Liver (tissue), 8 donors: ENCODE measurements at regions not wholly inside any gene's neighbourhood (a gene's known extent, or its start where the extent isn't known, plus 50 kb on each side); places are given as distances from the start of the nearest gene placed in this dataset.

ENCODE experiments used
- DNase-seq: peaks from one replicate; pipeline ENCODE4 v3.0.0-alpha.2; 2017; ENCODE audit warnings: low spot score
- H3K27ac ChIP-seq, 2 donors: one replicate each; pipeline ENCODE4 v1.7.0; 2013; ENCODE audit warnings: inconsistent platforms in 2 of 2, low read length in 2 of 2, control low read depth in 1 of 2, low read depth in 1 of 2, mild to moderate bottlenecking in 1 of 2
- H3K27me3 ChIP-seq, 4 donors: one replicate each; pipeline versions ENCODE4 v1.6.1 to v1.7.0; 2013; ENCODE audit warnings: low read length in 3 of 4, inconsistent platforms in 1 of 4, mild to moderate bottlenecking in 1 of 4, moderate library complexity in 1 of 4; ENCODE audit not compliant: control insufficient read depth in 4 of 4, insufficient read depth in 4 of 4
- H3K36me3 ChIP-seq, 4 donors: one replicate each; pipeline versions ENCODE4 v1.6.1 to v1.7.0; 2013; ENCODE audit warnings: low read length in 3 of 4, mild to moderate bottlenecking in 3 of 4, low read depth in 1 of 4, moderate library complexity in 1 of 4; ENCODE audit not compliant: control insufficient read depth in 4 of 4, insufficient read depth in 3 of 4
- H3K4me1 ChIP-seq, 4 donors: one replicate each; pipeline versions ENCODE4 v1.6.1 to v1.7.0; 2013; ENCODE audit warnings: low read length in 3 of 4, mild to moderate bottlenecking in 3 of 4, moderate library complexity in 1 of 4; ENCODE audit not compliant: control insufficient read depth in 4 of 4, insufficient read depth in 4 of 4
- H3K4me3 ChIP-seq, 3 donors: one replicate each; pipeline versions ENCODE4 v1.6.1 to v1.7.0; 2013; ENCODE audit warnings: low read length in 3 of 3, control low read depth in 1 of 3, low read depth in 1 of 3, mild to moderate bottlenecking in 1 of 3
- H3K9ac ChIP-seq, 2 donors: one replicate each; pipeline ENCODE4 v1.7.0; 2013; ENCODE audit warnings: low read length in 2 of 2, mild to moderate bottlenecking in 2 of 2, moderate library complexity in 2 of 2, control low read depth in 1 of 2, low read depth in 1 of 2
- H3K9me3 ChIP-seq, 4 donors: one replicate each; pipeline versions ENCODE4 v1.6.1 to v1.7.0; 2013; ENCODE audit warnings: low read length in 3 of 4; ENCODE audit not compliant: control insufficient read depth in 4 of 4
- EGR1 ChIP-seq, 2 donors: IDR thresholded peaks; 2 replicates each; pipeline ENCODE4 v1.6.1; 2016 to 2018; ENCODE audit warnings: antibody characterized with exemption in 2 of 2, low read depth in 2 of 2
- FOXA1 ChIP-seq: IDR thresholded peaks from 2 replicates; pipeline ENCODE4 v1.6.1; 2016; ENCODE audit warnings: antibody characterized with exemption
- FOXA2 ChIP-seq: IDR thresholded peaks from 2 replicates; pipeline ENCODE4 v1.6.1; 2016; ENCODE audit warnings: antibody characterized with exemption
- GABPA ChIP-seq, 2 donors: IDR thresholded peaks in 1 of 2; conservative IDR thresholded peaks in 1 of 2; 2 replicates each; pipeline ENCODE4 v1.6.1; 2016; ENCODE audit warnings: antibody characterized with exemption in 2 of 2, mild to moderate bottlenecking in 1 of 2, moderate library complexity in 1 of 2
- HNF4A ChIP-seq, 2 donors: conservative IDR thresholded peaks; 2 replicates each; pipeline ENCODE4 v1.6.1; 2016; ENCODE audit warnings: antibody characterized with exemption in 2 of 2, mild to moderate bottlenecking in 2 of 2
- HNF4G ChIP-seq: IDR thresholded peaks from 2 replicates; pipeline ENCODE4 v1.6.1; 2016; ENCODE audit warnings: antibody characterized with exemption
- JUND ChIP-seq, 2 donors: IDR thresholded peaks; 2 replicates each; pipeline ENCODE4 v1.6.1; 2016; ENCODE audit warnings: antibody characterized with exemption in 2 of 2
- NR2F2 ChIP-seq: IDR thresholded peaks from 2 replicates; pipeline ENCODE4 v1.6.1; 2016; ENCODE audit warnings: antibody characterized with exemption
- RAD21 ChIP-seq, 2 donors: IDR thresholded peaks; 2 replicates each; pipeline ENCODE4 v1.6.1; 2016; ENCODE audit warnings: antibody characterized with exemption in 2 of 2, mild to moderate bottlenecking in 2 of 2
- RXRA ChIP-seq, 2 donors: IDR thresholded peaks; 2 replicates each; pipeline ENCODE4 v1.6.1; 2017 to 2018; ENCODE audit warnings: antibody characterized with exemption in 2 of 2, mild to moderate bottlenecking in 1 of 2
- SP1 ChIP-seq: IDR thresholded peaks from 2 replicates; pipeline ENCODE4 v1.6.1; 2018; ENCODE audit warnings: antibody characterized with exemption, mild to moderate bottlenecking
- TAF1 ChIP-seq: conservative IDR thresholded peaks from 2 replicates; pipeline ENCODE4 v1.6.1; 2016; ENCODE audit warnings: antibody characterized with exemption, mild to moderate bottlenecking
- YY1 ChIP-seq: IDR thresholded peaks from 2 replicates; pipeline ENCODE4 v1.6.1; 2016; ENCODE audit warnings: antibody characterized with exemption, mild to moderate bottlenecking
- WGBS: extraction: QIAGEN DNeasy Blood & Tissue Kit; methylation state at CpG from one replicate; pipeline ENCODE4 v1.1.7; 2013; 5-methylcytosine and 5-hydroxymethylcytosine counted together
- TF ChIP-seq, protein P1 (sequence below): IDR thresholded peaks from 2 replicates; pipeline ENCODE4 v1.6.1; 2016; ENCODE audit warnings: antibody characterized with exemption, mild to moderate bottlenecking
- TF ChIP-seq, protein P2 (sequence below): IDR thresholded peaks from 2 replicates; pipeline ENCODE4 v1.6.1; 2016; ENCODE audit warnings: antibody characterized with exemption
- TF ChIP-seq, protein P3 (sequence below): fragments of 150-350 bp; IDR thresholded peaks from 2 replicates; pipeline ENCODE4 v1.5.1; 2017; ENCODE audit warnings: improper control_type of control experiment, low read depth, low read length; ENCODE audit not compliant: missing input control
- TF ChIP-seq, protein P4 (sequence below): IDR thresholded peaks from 2 replicates; pipeline ENCODE4 v1.6.1; 2016; ENCODE audit warnings: antibody characterized with exemption
- donor health status: healthy.
- donor health status: healthy.
- donor health status: healthy.
- donor health status: healthy.
- donor health status: healthy.

DNA sequence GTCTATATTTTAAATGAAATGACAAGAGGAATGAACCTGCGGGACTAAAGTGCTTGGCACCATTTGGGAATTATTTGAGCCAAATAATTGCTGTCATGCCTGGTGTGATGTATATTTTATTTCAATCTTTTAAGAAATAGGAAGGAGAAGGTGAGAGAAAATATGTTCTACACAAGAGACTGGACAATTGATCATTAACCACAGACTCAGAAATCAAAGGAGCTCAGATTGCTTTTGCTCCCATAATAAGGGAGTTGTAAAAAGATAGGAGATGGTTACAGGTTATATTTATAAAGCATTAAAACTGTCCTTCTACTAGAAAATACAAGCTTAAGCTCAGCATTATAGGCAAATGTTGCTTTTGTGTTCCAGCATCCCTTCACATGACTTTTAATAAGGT, 515.2 kb upstream of the SULF2 start (continued):
- TF ChIP-seq, protein P1, sequence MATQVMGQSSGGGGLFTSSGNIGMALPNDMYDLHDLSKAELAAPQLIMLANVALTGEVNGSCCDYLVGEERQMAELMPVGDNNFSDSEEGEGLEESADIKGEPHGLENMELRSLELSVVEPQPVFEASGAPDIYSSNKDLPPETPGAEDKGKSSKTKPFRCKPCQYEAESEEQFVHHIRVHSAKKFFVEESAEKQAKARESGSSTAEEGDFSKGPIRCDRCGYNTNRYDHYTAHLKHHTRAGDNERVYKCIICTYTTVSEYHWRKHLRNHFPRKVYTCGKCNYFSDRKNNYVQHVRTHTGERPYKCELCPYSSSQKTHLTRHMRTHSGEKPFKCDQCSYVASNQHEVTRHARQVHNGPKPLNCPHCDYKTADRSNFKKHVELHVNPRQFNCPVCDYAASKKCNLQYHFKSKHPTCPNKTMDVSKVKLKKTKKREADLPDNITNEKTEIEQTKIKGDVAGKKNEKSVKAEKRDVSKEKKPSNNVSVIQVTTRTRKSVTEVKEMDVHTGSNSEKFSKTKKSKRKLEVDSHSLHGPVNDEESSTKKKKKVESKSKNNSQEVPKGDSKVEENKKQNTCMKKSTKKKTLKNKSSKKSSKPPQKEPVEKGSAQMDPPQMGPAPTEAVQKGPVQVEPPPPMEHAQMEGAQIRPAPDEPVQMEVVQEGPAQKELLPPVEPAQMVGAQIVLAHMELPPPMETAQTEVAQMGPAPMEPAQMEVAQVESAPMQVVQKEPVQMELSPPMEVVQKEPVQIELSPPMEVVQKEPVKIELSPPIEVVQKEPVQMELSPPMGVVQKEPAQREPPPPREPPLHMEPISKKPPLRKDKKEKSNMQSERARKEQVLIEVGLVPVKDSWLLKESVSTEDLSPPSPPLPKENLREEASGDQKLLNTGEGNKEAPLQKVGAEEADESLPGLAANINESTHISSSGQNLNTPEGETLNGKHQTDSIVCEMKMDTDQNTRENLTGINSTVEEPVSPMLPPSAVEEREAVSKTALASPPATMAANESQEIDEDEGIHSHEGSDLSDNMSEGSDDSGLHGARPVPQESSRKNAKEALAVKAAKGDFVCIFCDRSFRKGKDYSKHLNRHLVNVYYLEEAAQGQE: no peak
- TF ChIP-seq NR2F2: no peak
- no peak for TF ChIP-seq HNF4G
- no peak for TF ChIP-seq RAD21 (IDR thresholded peaks at IDR 0.05)
- TF ChIP-seq YY1: no peak
- no peak for TF ChIP-seq JUND (IDR thresholded peaks at IDR 0.05)
- TF ChIP-seq, protein P2, sequence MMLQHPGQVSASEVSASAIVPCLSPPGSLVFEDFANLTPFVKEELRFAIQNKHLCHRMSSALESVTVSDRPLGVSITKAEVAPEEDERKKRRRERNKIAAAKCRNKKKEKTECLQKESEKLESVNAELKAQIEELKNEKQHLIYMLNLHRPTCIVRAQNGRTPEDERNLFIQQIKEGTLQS: no peak
- TF ChIP-seq, protein P3, sequence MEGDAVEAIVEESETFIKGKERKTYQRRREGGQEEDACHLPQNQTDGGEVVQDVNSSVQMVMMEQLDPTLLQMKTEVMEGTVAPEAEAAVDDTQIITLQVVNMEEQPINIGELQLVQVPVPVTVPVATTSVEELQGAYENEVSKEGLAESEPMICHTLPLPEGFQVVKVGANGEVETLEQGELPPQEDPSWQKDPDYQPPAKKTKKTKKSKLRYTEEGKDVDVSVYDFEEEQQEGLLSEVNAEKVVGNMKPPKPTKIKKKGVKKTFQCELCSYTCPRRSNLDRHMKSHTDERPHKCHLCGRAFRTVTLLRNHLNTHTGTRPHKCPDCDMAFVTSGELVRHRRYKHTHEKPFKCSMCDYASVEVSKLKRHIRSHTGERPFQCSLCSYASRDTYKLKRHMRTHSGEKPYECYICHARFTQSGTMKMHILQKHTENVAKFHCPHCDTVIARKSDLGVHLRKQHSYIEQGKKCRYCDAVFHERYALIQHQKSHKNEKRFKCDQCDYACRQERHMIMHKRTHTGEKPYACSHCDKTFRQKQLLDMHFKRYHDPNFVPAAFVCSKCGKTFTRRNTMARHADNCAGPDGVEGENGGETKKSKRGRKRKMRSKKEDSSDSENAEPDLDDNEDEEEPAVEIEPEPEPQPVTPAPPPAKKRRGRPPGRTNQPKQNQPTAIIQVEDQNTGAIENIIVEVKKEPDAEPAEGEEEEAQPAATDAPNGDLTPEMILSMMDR: no peak
- TF ChIP-seq GABPA (IDR thresholded peaks at IDR 0.05 in 1 of 2, conservative IDR thresholded peaks at IDR 0.05 in 1 of 2): no peak

DNA sequence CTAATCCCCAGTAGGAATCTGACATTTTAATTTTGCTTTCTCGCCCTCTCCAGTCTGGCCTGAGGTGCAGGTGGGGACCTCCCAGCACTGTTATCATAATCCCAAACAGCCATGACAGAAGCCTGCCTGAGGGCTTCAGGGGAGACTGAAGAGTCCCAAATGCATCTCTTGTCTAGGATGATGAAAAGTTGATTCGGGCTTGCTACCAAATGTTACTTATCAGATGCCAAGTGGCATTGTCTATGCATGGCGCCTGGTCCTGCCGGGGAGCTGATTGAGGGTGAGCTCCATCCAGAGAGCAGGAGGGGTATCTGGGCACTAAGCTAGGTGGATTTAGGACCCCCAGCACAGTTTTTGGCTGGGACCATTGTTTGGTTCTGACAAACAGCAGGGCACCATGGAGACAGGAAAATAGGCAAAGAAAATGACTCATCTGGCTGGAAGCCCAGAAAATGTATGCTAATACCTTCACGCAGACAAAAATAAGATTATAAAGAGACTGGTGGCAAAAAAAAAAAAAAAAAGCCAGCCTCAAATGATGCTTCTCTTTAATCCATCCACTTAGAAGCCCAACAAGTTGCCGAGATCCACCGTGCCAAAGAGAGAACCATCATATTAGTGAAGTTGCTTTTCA, 513.7 kb upstream of the SULF2 start:
- H3K4me1 ChIP-seq: no peaks in the 10 kb centered on the region
- no peak overlapping the region for H3K9ac ChIP-seq
- H3K27ac ChIP-seq: no peak overlapping the region
- DNase-seq: no peak
- no peaks in the 10 kb centered on the region for H3K9me3 ChIP-seq
- H3K36me3 ChIP-seq: no peaks in the 10 kb centered on the region
- TF ChIP-seq RAD21 (IDR thresholded peaks at IDR 0.05) (no peak), JUND (IDR thresholded peaks at IDR 0.05) (no peak), HNF4A (conservative IDR thresholded peaks at IDR 0.05) (no peak), HNF4G (no peak), RXRA (IDR thresholded peaks at IDR 0.05) (no peak), FOXA2 (no peak), YY1 (no peak), EGR1 (IDR thresholded peaks at IDR 0.05; ENCODE audit: low read depth in 2 of 2) (no peak), TAF1 (no peak), SP1 (no peak), FOXA1 (no peak), GABPA (IDR thresholded peaks at IDR 0.05 in 1 of 2, conservative IDR thresholded peaks at IDR 0.05 in 1 of 2) (no peak)
- TF ChIP-seq, protein P4, sequence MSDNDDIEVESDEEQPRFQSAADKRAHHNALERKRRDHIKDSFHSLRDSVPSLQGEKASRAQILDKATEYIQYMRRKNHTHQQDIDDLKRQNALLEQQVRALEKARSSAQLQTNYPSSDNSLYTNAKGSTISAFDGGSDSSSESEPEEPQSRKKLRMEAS: no peak
- TF ChIP-seq, protein P1: no peak
- no peaks in the 10 kb centered on the region for H3K27me3 ChIP-seq
- WGBS: 74% methylated on average over 7 of the region's 7 CpGs
- no peak overlapping the region for H3K4me3 ChIP-seq
